ENCODE measurements at regions not wholly inside any gene's neighbourhood (a gene's known extent, or its start where the extent isn't known, plus 50 kb on each side); places are given as distances from the start of the nearest gene placed in this dataset.
"Not testable (repeated sequence)": the region's sequence is repeated elsewhere in the genome, so short reads cannot be mapped to it uniquely, and the experiment has no call there.

DNA sequence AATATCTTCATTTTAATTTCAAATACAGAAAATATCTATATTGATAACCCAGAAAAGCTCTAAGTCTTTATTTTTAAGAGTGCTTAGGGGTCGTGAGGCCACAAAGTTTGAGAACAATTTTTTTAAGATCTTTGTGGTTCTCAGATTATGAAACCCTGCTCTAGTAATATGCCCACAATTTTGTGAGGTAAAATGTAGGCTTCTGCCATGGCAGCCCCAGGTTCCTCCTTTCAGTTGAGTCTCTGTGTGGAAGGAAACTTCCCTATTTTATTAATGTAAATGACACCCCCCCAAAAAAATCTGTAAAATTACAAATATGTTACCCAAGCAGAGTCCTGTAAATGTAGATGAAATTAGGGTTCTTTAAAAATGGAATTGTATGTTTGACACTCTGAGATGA, 600.5 kb downstream of the SATB2 start:
- Histone ChIP-seq H3K36me3 (ENCODE audit: control insufficient read depth, insufficient read depth, low read length) (no peaks in the 10 kb centered on the region), H3K27me3 (ENCODE audit: control insufficient read depth, insufficient read depth, low read length) (no peaks in the 10 kb centered on the region), H3K4me3 (ENCODE audit: low read depth, low read length) (no peak overlapping the region)
- ChIA-PET CTCF (no interaction called here), POLR2A (no interaction called here)
- no peak for TF ChIP-seq CTCF (IDR thresholded peaks at IDR 0.05; ENCODE audit: insufficient read depth, low read depth, low read length)
- no peak for DNase-seq (ENCODE audit: low read depth)

GRCh38 chr2:198855746-198856145, 602.0 kb downstream of the SATB2 start:
- H3K36me3 ChIP-seq (ENCODE audit: control insufficient read depth, insufficient read depth, low read length); DNase-seq (ENCODE audit: low read depth); POLR2A ChIA-PET; CTCF ChIA-PET; H3K4me3 ChIP-seq (ENCODE audit: low read depth, low read length); H3K27me3 ChIP-seq (ENCODE audit: control insufficient read depth, insufficient read depth, low read length): not testable (repeated sequence)

- ChIA-PET CTCF (no interaction called here), POLR2A (no interaction called here)
- no peaks in the 10 kb centered on the region for H3K27me3 ChIP-seq (ENCODE audit: control insufficient read depth, insufficient read depth, low read length)
- DNase-seq (ENCODE audit: low read depth), result no peak
- TF ChIP-seq CTCF (IDR thresholded peaks at IDR 0.05; ENCODE audit: insufficient read depth, low read depth, low read length), result no peak
- H3K4me3 ChIP-seq (ENCODE audit: low read depth, low read length), result no peak overlapping the region
- H3K36me3 ChIP-seq (ENCODE audit: control insufficient read depth, insufficient read depth, low read length), result no peaks in the 10 kb centered on the region
Observed at GRCh38 chr2:198852248-198852647, 605.5 kb downstream of the SATB2 start.

DNA sequence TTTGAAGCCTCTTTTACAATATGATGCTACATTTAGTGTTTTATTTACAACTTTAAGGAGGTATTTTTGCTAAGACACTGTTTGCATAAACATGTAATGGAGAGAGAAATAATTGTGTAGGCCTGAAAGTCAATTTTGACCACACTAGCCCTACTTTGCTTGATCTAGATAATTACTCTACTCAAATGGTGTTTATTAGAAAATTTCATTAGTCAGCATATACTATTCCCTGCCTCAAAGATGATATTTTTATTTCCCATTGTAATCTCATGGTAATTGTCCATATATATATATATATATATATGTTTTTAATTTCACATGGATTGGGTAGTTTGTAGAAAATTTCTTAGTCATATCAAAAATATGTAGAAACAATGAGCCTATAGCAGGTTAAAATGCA, 632.2 kb downstream of the SATB2 start:
- Histone ChIP-seq H3K4me3 (ENCODE audit: low read depth, low read length) (no peak overlapping the region), H3K27me3 (ENCODE audit: control insufficient read depth, insufficient read depth, low read length) (no peaks in the 10 kb centered on the region), H3K36me3 (ENCODE audit: control insufficient read depth, insufficient read depth, low read length) (no peaks in the 10 kb centered on the region)
- POLR2A ChIA-PET, result no interaction called here
- CTCF ChIA-PET, result no interaction called here
- no peak for TF ChIP-seq CTCF (IDR thresholded peaks at IDR 0.05; ENCODE audit: insufficient read depth, low read depth, low read length)
- DNase-seq (ENCODE audit: low read depth), result no peak

GRCh38 chr2:198817536-198817935, 640.2 kb downstream of the SATB2 start:
- no peak for DNase-seq (ENCODE audit: low read depth)
- CTCF ChIA-PET, result no interaction called here
- POLR2A ChIA-PET, result no interaction called here
- Histone ChIP-seq H3K4me3 (ENCODE audit: low read depth, low read length) (no peak overlapping the region), H3K36me3 (ENCODE audit: control insufficient read depth, insufficient read depth, low read length) (no peaks in the 10 kb centered on the region), H3K27me3 (ENCODE audit: control insufficient read depth, insufficient read depth, low read length) (no peaks in the 10 kb centered on the region)
- TF ChIP-seq CTCF (IDR thresholded peaks at IDR 0.05; ENCODE audit: insufficient read depth, low read depth, low read length), result no peak

DNA sequence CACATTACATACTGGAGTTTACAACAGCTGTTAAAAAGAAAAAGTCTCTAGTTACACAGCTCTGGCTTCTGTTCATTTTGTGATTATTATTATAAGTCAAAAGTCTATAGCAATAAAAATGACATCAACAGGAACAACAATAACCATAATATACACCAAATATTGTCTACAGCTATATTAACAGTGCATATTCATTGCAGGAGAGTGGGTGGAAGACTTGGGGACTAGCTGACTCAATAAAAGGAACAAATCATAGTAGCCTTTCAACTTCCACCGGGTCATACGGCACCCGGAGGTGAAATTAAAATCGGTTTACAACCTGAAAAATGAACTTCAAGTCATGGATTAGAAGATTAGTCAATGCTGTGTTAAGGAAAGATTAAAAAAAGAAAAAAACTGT, 642.1 kb downstream of the SATB2 start:
- CTCF ChIA-PET, result no interaction called here
- Histone ChIP-seq H3K4me3 (ENCODE audit: low read depth, low read length) (no peak overlapping the region), H3K27me3 (ENCODE audit: control insufficient read depth, insufficient read depth, low read length) (no peaks in the 10 kb centered on the region), H3K36me3 (ENCODE audit: control insufficient read depth, insufficient read depth, low read length) (no peaks in the 10 kb centered on the region)
- POLR2A ChIA-PET, result no interaction called here
- no peak for TF ChIP-seq CTCF (IDR thresholded peaks at IDR 0.05; ENCODE audit: insufficient read depth, low read depth, low read length)
- DNase-seq (ENCODE audit: low read depth), result no peak
